ENCODE measurements at regions not wholly inside any gene's neighbourhood (a gene's known extent, or its start where the extent isn't known, plus 50 kb on each side); places are given as distances from the start of the nearest gene placed in this dataset.

GRCh38 chrX:134721766-134722532, 63.7 kb upstream of the PLAC1 start:
- DNase-seq (ENCODE audit: low read depth): peak; percentile 41
- TF ChIP-seq CTCF (IDR thresholded peaks at IDR 0.05; ENCODE audit: insufficient read depth, low read depth, low read length): no peak
- no peak overlapping the region for H3K4me3 ChIP-seq (ENCODE audit: low read depth, low read length)

- peak; percentile 61 for DNase-seq (ENCODE audit: low read depth)
- no peak overlapping the region for H3K4me3 ChIP-seq (ENCODE audit: low read depth, low read length)
- no peak for TF ChIP-seq CTCF (IDR thresholded peaks at IDR 0.05; ENCODE audit: insufficient read depth, low read depth, low read length)
These were observed 60.7 kb upstream of the PLAC1 start for GRCh38 chrX:134718966-134719317.

GRCh38 chrX:134718105-134718965, 60.1 kb upstream of the PLAC1 start:
- peak; percentile 98 for DNase-seq (ENCODE audit: low read depth)
- TF ChIP-seq CTCF (IDR thresholded peaks at IDR 0.05; ENCODE audit: insufficient read depth, low read depth, low read length): peak; percentile 27
- no peak overlapping the region for H3K4me3 ChIP-seq (ENCODE audit: low read depth, low read length)

- no peak overlapping the region for H3K4me3 ChIP-seq (ENCODE audit: low read depth, low read length)
- DNase-seq (ENCODE audit: low read depth): no peak
- no peak for TF ChIP-seq CTCF (IDR thresholded peaks at IDR 0.05; ENCODE audit: insufficient read depth, low read depth, low read length)
These were observed 59.4 kb upstream of the PLAC1 start for GRCh38 chrX:134717698-134718097.

GRCh38 chrX:134716620-134717012, 58.3 kb upstream of the PLAC1 start:
- TF ChIP-seq CTCF (IDR thresholded peaks at IDR 0.05; ENCODE audit: insufficient read depth, low read depth, low read length): no peak
- no peak overlapping the region for H3K4me3 ChIP-seq (ENCODE audit: low read depth, low read length)
- DNase-seq (ENCODE audit: low read depth): no peak

GRCh38 chrX:134715930-134716619, 57.8 kb upstream of the PLAC1 start:
- no peak for DNase-seq (ENCODE audit: low read depth)
- H3K4me3 ChIP-seq (ENCODE audit: low read depth, low read length): no peak overlapping the region
- TF ChIP-seq CTCF (IDR thresholded peaks at IDR 0.05; ENCODE audit: insufficient read depth, low read depth, low read length): no peak

All from fibroblast of villous mesenchyme (primary cell).